Stimulated activated naive CD8-positive, alpha-beta T cell treated with anti-CD3 and anti-CD28 coated beads, Interleukin-15, amount 100 ng/mL, for 72 hours (primary cell): ENCODE measurements at regions not wholly inside any gene's neighbourhood (a gene's known extent, or its start where the extent isn't known, plus 50 kb on each side); places are given as distances from the start of the nearest gene placed in this dataset.

ENCODE experiments used
- ATAC-seq: fragments of 150-1000 bp; cut with Tn5 transposase; 2 replicates; pipeline ENCODE4 v1.10.0; 2021; ENCODE audit warnings: mild to moderate bottlenecking, moderate library complexity
- DNase-seq, 2 donors: peaks; one replicate each; pipeline ENCODE4 v3.0.0; 2021 to 2022
- H3K27ac Mint-ChIP-seq, 2 donors: one replicate each; pipeline ENCODE4 v1.8.0; 2022; ENCODE audit warnings: mild to moderate bottlenecking in 2 of 2, mixed read lengths in 2 of 2, moderate library complexity in 2 of 2
- H3K27me3 Mint-ChIP-seq: one replicate; pipeline ENCODE4 v1.8.0; 2022; ENCODE audit warnings: mixed read lengths
- H3K4me1 Mint-ChIP-seq: one replicate; pipeline ENCODE4 v1.8.0; 2022; ENCODE audit warnings: mild to moderate bottlenecking, mixed read lengths
- H3K4me3 Mint-ChIP-seq, 2 donors: one replicate each; pipeline ENCODE4 v1.8.0; 2022; ENCODE audit warnings: mild to moderate bottlenecking in 2 of 2, mixed read lengths in 2 of 2, moderate library complexity in 1 of 2
- H3K9me3 Mint-ChIP-seq, 2 donors: one replicate each; pipeline ENCODE4 v1.8.0; 2022; ENCODE audit warnings: mixed read lengths in 2 of 2

DNA sequence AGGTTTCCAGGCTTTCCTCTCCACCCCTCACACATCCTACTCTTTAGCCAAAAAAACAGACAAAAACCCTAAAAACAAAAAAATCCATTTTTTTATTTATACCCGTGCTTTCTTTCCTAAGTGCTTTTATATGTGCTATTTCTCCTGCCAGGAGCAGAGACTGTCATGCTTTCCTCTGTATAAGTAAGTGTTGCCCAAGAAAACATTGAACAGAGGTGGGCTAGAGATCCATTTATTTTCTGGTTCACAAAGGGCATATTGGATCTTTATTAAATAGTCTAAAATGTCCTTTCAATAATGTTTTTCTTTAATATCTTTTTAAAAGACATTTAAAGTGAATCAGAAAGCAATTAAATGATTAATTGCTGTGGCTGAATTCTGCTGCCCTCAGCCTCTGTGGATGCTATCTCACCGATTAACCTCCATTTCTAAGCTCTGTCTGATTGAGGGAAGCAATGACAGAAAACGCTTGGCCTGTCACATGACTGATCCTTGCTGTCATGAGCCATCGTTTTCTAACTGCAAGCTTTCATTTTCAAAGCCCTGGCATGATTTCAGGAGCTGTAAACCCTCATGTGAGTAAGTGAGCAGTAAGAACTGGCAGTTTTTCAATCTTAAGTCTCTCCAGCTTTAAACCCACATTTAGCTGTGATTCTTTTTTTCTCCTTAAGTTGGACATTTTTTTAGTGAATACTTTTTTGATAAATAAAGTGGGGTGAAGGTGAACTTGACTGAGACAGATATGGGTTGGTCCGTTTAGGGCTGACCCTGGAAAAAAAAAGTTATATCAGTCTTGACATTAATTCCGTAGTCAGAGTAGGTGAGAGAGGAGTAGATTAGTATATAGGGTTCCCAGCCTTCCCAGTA, 180.7 kb upstream of the PGRMC2 start:
- H3K27ac Mint-ChIP-seq, result no peak overlapping the region
- no peak for ATAC-seq
- DNase-seq, result no peak

GRCh38 chr4:128465523-128465922, 177.9 kb upstream of the PGRMC2 start:
- no peaks in the 10 kb centered on the region for H3K4me1 Mint-ChIP-seq
- no peak for DNase-seq

More for the DNA sequence above, 180.7 kb upstream of the PGRMC2 start:
- Mint-ChIP-seq H3K4me3 (no peak overlapping the region), H3K4me1 (no peaks in the 10 kb centered on the region), H3K9me3 (no peaks in the 10 kb centered on the region), H3K27me3 (no peaks in the 10 kb centered on the region)

DNA sequence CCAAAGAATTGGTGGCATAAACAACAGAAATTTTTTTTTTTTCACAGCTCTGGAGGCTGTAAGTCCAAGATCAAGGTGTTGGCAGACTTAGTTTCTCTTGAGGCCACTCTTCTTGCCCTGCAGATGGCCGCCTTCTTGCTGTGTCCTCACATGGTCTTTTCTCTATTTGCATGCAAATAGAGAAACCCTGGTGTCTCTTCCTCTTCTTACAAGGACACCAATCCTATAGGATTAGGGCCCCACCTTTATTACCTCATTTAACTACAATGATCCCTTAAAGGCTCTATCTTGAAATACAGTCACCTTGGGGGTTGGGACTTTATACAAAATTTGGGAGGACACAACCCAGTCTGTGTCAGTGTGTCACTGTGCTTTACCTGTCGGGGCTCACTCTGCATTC, 175.4 kb upstream of the PGRMC2 start:
- H3K27me3 Mint-ChIP-seq, result no peaks in the 10 kb centered on the region
- no peak overlapping the region for H3K4me3 Mint-ChIP-seq
- H3K9me3 Mint-ChIP-seq, result no peaks in the 10 kb centered on the region
- H3K27ac Mint-ChIP-seq, result no peak overlapping the region
- H3K4me1 Mint-ChIP-seq, result no peaks in the 10 kb centered on the region
- DNase-seq, result no peak
- ATAC-seq, result no peak

More at GRCh38 chr4:128465523-128465922, 177.9 kb upstream of the PGRMC2 start:
- no peaks in the 10 kb centered on the region for H3K9me3 Mint-ChIP-seq
- ATAC-seq, result no peak
- H3K27me3 Mint-ChIP-seq, result no peaks in the 10 kb centered on the region
- H3K4me3 Mint-ChIP-seq, result no peak overlapping the region
- H3K27ac Mint-ChIP-seq, result no peak overlapping the region

- Mint-ChIP-seq H3K4me1 (no peaks in the 10 kb centered on the region), H3K9me3 (no peaks in the 10 kb centered on the region), H3K27ac (no peak overlapping the region), H3K27me3 (no peaks in the 10 kb centered on the region), H3K4me3 (no peak overlapping the region)
- no peak for ATAC-seq
- DNase-seq, result no peak
Observed at GRCh38 chr4:128462103-128462783, 174.6 kb upstream of the PGRMC2 start.

GRCh38 chr4:128461291-128462102, 173.9 kb upstream of the PGRMC2 start:
- no peaks in the 10 kb centered on the region for H3K4me1 Mint-ChIP-seq

GRCh38 chr4:128459547-128459946, 171.9 kb upstream of the PGRMC2 start:
- Mint-ChIP-seq H3K4me3 (no peak overlapping the region), H3K27me3 (no peaks in the 10 kb centered on the region), H3K4me1 (peaks cover 3% of the 10 kb centered on the region), H3K9me3 (no peaks in the 10 kb centered on the region), H3K27ac (no peak overlapping the region)
- ATAC-seq, result no peak
- DNase-seq, result no peak

More at GRCh38 chr4:128461291-128462102, 173.9 kb upstream of the PGRMC2 start:
- no peaks in the 10 kb centered on the region for H3K27me3 Mint-ChIP-seq
- H3K27ac Mint-ChIP-seq, result no peak overlapping the region
- DNase-seq (no peak), ATAC-seq (no peak)
- no peaks in the 10 kb centered on the region for H3K9me3 Mint-ChIP-seq
- no peak overlapping the region for H3K4me3 Mint-ChIP-seq

DNA sequence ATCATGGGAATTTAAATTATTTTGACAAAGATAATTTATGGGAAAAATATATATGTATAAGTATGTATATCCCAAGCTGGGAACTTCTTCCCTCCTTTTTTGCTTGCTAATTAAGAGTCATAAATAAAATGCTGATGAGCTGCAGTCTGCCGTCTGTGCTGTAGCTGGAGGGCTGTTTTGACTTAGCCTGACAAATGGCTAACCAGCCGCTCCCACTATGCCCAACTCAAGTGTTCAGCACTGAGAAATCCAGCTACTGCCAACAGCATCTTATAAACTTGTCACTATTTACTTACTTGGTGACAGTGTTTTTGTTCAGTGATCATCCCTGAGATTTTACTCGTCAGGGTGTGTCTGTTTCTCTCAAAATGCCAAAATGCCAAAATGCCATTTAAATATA, 171.2 kb upstream of the PGRMC2 start:
- Mint-ChIP-seq H3K9me3 (no peaks in the 10 kb centered on the region), H3K4me1 (peaks cover 6% of the 10 kb centered on the region), H3K27ac (no peak overlapping the region), H3K27me3 (no peaks in the 10 kb centered on the region), H3K4me3 (no peak overlapping the region)
- DNase-seq, result no peak
- no peak for ATAC-seq

GRCh38 chr4:128457726-128458125, 170.1 kb upstream of the PGRMC2 start:
- H3K4me3 Mint-ChIP-seq, result no peak overlapping the region
- no peak for ATAC-seq
- no peaks in the 10 kb centered on the region for H3K27me3 Mint-ChIP-seq
- H3K4me1 Mint-ChIP-seq, result peaks cover 8% of the 10 kb centered on the region
- no peaks in the 10 kb centered on the region for H3K9me3 Mint-ChIP-seq
- no peak for DNase-seq
- H3K27ac Mint-ChIP-seq, result no peak overlapping the region

GRCh38 chr4:128456171-128456570, 168.6 kb upstream of the PGRMC2 start:
- DNase-seq, result no peak

DNA sequence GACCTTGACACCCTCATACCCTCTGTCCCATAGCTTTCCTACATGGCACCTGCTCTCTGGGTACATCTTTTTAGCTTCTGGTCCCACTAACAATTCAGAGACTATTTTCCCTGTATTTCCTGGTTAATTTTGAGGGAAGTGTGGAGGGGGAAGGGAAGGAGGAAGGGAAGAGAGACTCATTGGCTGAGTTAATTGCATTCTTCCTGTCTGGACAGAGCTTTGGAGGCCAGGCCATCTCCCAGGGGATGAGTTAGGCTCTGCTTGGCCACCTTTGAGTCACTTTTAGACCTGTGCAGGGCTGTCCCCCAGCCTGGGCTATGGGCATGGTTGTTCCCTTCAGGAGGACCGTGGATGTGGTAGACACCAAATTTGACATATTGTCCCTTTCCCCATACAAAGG, 167.9 kb upstream of the PGRMC2 start:
- Mint-ChIP-seq H3K27ac (peak overlapping the region in 1 of 2 donors; percentile 74), H3K4me1 (peaks cover 13% of the 10 kb centered on the region), H3K4me3 (no peak overlapping the region), H3K9me3 (no peaks in the 10 kb centered on the region), H3K27me3 (no peaks in the 10 kb centered on the region)
- DNase-seq, result no peak
- ATAC-seq, result no peak

More at GRCh38 chr4:128456171-128456570, 168.6 kb upstream of the PGRMC2 start:
- Mint-ChIP-seq H3K27me3 (no peaks in the 10 kb centered on the region), H3K4me3 (no peak overlapping the region), H3K4me1 (peaks cover 13% of the 10 kb centered on the region), H3K9me3 (no peaks in the 10 kb centered on the region), H3K27ac (no peak overlapping the region)
- no peak for ATAC-seq

- ATAC-seq, result no peak
- H3K9me3 Mint-ChIP-seq, result no peaks in the 10 kb centered on the region
- no peak overlapping the region for H3K4me3 Mint-ChIP-seq
- no peaks in the 10 kb centered on the region for H3K27me3 Mint-ChIP-seq
- DNase-seq, result no peak
- H3K4me1 Mint-ChIP-seq, result peaks cover 13% of the 10 kb centered on the region
- no peak overlapping the region for H3K27ac Mint-ChIP-seq
Observed at GRCh38 chr4:128454881-128455280, 167.3 kb upstream of the PGRMC2 start.

DNA sequence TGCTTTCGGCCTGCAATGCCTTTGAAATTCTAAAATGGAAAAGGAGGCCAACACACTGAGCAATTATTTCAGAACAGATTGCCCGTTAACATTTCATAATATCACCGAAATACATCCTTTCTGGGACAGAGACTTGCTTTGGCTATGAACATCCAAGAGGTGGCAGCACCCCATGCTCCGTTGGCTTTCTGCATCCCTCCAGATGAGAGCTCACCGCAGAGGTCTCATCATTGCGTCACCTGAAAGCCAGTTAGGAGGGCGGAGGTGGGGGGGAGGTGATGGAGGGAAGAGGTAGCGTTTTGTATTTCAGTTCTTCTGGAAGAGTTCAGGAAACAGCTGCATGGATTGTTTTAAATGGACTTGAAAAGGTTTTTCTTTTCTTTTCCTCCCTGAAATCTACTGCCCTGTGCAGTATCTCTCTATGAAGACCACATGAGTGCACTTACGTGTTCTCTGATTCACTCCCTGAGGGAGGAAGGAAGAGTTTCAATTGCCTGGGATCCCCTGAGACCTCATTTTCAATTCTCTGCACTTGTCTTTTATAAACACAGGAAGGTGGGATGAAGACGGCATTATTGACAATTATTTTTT, 166.8 kb upstream of the PGRMC2 start:
- H3K9me3 Mint-ChIP-seq, result no peaks in the 10 kb centered on the region
- peak overlapping the region in 1 of 2 donors; percentile 37 for H3K27ac Mint-ChIP-seq
- H3K4me3 Mint-ChIP-seq, result peak overlapping the region; percentile 10 to 26
- peak; percentile 94 for ATAC-seq
- H3K27me3 Mint-ChIP-seq, result no peaks in the 10 kb centered on the region
- peak; percentile 66 to 77 for DNase-seq
- H3K4me1 Mint-ChIP-seq, result peaks cover 13% of the 10 kb centered on the region

- Mint-ChIP-seq H3K27me3 (no peaks in the 10 kb centered on the region), H3K27ac (no peak overlapping the region), H3K4me3 (no peak overlapping the region), H3K9me3 (no peaks in the 10 kb centered on the region), H3K4me1 (peaks cover 13% of the 10 kb centered on the region)
- no peak for ATAC-seq
- DNase-seq, result no peak
Observed at GRCh38 chr4:128452415-128452814, 164.8 kb upstream of the PGRMC2 start.

GRCh38 chr4:128451270-128451905, 163.8 kb upstream of the PGRMC2 start:
- H3K27me3 Mint-ChIP-seq, result peaks cover 8% of the 10 kb centered on the region
- no peak for DNase-seq

More at GRCh38 chr4:128451270-128451905, 163.8 kb upstream of the PGRMC2 start:
- Mint-ChIP-seq H3K27ac (no peak overlapping the region), H3K9me3 (no peaks in the 10 kb centered on the region), H3K4me1 (peaks cover 13% of the 10 kb centered on the region), H3K4me3 (no peak overlapping the region)
- no peak for ATAC-seq
